Heart right ventricle (tissue), 16 donors: ENCODE measurements at regions not wholly inside any gene's neighbourhood (a gene's known extent, or its start where the extent isn't known, plus 50 kb on each side); places are given as distances from the start of the nearest gene placed in this dataset.

Experiments
- ATAC-seq, 8 donors: fragments of 200-7000 bp; cut with Tn5 transposase; one replicate each; pipeline ENCODE4 v1.9.1; 2020; ENCODE audit warnings: mild to moderate bottlenecking in 8 of 8, moderate library complexity in 8 of 8, moderate number of reproducible peaks in 1 of 8
- DNase-seq, 2 donors: peaks; one replicate each; pipeline ENCODE4 v3.0.0-alpha.2; 2020
- H3K27ac ChIP-seq, 10 donors: fragments of 200-600 bp; sonication (generic) in 2 of 10; one replicate each; pipeline versions ENCODE4 v1.5.0 to v1.8.0; 2020 to 2022; ENCODE audit warnings: mild to moderate bottlenecking in 3 of 10
- H3K27me3 ChIP-seq, 7 donors: fragments of 200-600 bp; one replicate each; pipeline ENCODE4 v1.8.0; 2021 to 2022; ENCODE audit warnings: mild to moderate bottlenecking in 2 of 7
- H3K36me3 ChIP-seq, 9 donors: fragments of 200-600 bp; sonication (generic) in 1 of 9; one replicate each; pipeline versions ENCODE4 v1.5.0 to v1.8.0; 2020 to 2022; ENCODE audit warnings: mild to moderate bottlenecking in 2 of 9
- H3K4me1 ChIP-seq, 9 donors: fragments of 200-600 bp; sonication (generic) in 1 of 9; one replicate each; pipeline versions ENCODE4 v1.5.0 to v1.8.0; 2020 to 2022; ENCODE audit warnings: mild to moderate bottlenecking in 4 of 9
- H3K4me3 ChIP-seq, 10 donors: fragments of 200-600 bp; sonication (generic) in 2 of 10; one replicate each; pipeline versions ENCODE4 v1.5.0 to v1.8.0; 2020 to 2022; ENCODE audit warnings: mild to moderate bottlenecking in 7 of 10, moderate library complexity in 2 of 10
- H3K9me3 ChIP-seq, 11 donors: fragments of 200-600 bp in 10 of 11; sonication (generic) in 2 of 11; one replicate each; pipeline versions ENCODE4 v1.5.0 to v1.8.0; 2013 to 2022; ENCODE audit warnings: mild to moderate bottlenecking in 2 of 11, control low read depth in 1 of 11, moderate library complexity in 1 of 11
- WGBS, 2 donors: extraction: QIAGEN DNeasy Blood & Tissue Kit; methylation state at CpG; one replicate each; pipeline ENCODE4 v1.1.7; 2013; ENCODE audit warnings: inconsistent platforms in 1 of 2; 5-methylcytosine and 5-hydroxymethylcytosine counted together
- intact Hi-C, 10 donors: fragments of 100-400 bp; cut with DNase I; formaldehyde crosslinking; loops; one replicate each; pipeline versions ENCODE4 v1.11.1 to v1.14.2; 2022
- TF ChIP-seq, protein P1 (sequence below), 9 donors: fragments of 200-600 bp; sonication (generic) in 2 of 9; IDR thresholded peaks; one replicate each; pipeline versions ENCODE4 v1.5.0 to v1.8.0; 2021 to 2022; ENCODE audit warnings: antibody characterized with exemption in 9 of 9, mild to moderate bottlenecking in 5 of 9, moderate library complexity in 1 of 9
- donor health status: Arrhythmogenic right ventricular cardiomyopathy.
- donor health status: ischemic (EF 13 %, LVEDD 7.1; RV severe dilation, severe dysfunction).
- donor health status: healthy with polysubstance abuse.
- donor health status: DM: no; HTN: yes; CAD: no.
- donor health status: DM: no; HTN: no; CAD: no.
- donor health status: ischemic (EF 25% LVEDD 6.9; RV normal size, moderate dysfunction).
- donor health status: ischemic (EF 25% LVEDD 5.7; RV mildly dilated, moderate dysfunction).
- donor health status: healthy.
- donor health status: DM: yes; HTN: yes; CAD: no.
- donor health status: Ischemic cardiomyopathy.
- donor health status: ischemic (EF 35%, LVEDD 5.7; RV mildly dilated, moderate dysfunction).
- donor health status: nonischemic (EF 11% LVEDD 7.7; RV severe dilation, severe dysfunction).
- donor health status: DM: yes; HTN: yes; CAD: no.
- donor health status: PGD.
- donor health status: ischemic (EF 29% LVEDD 5.4; RV normal size, mild dysfunction).
- donor health status: nonischemic (EF 23%, LVEDD 6.1; RV moderate dilation, normal function).

DNA sequence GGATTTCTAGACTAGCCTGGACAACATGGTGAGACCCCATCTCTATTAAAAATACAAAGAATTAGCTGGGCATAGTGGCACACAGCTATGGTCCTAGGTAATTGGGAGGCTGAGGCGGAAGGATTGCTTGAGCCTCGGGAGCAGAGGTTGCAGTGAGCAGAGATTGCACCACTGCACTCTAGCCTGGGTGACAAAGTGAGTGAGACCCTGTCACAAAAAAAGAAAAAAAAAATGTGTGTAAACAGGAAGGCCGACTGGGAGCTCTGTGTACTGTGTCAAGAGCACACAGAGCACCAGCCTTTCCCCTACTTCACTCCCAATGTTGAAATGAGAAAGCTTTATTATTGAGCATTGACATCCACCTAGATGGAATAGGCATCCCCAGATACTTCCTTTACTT, 681.7 kb upstream of the FSHR start:
- TF ChIP-seq, protein P1, sequence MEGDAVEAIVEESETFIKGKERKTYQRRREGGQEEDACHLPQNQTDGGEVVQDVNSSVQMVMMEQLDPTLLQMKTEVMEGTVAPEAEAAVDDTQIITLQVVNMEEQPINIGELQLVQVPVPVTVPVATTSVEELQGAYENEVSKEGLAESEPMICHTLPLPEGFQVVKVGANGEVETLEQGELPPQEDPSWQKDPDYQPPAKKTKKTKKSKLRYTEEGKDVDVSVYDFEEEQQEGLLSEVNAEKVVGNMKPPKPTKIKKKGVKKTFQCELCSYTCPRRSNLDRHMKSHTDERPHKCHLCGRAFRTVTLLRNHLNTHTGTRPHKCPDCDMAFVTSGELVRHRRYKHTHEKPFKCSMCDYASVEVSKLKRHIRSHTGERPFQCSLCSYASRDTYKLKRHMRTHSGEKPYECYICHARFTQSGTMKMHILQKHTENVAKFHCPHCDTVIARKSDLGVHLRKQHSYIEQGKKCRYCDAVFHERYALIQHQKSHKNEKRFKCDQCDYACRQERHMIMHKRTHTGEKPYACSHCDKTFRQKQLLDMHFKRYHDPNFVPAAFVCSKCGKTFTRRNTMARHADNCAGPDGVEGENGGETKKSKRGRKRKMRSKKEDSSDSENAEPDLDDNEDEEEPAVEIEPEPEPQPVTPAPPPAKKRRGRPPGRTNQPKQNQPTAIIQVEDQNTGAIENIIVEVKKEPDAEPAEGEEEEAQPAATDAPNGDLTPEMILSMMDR (IDR thresholded peaks at IDR 0.05): no peak
- intact Hi-C loops: no loop called here
- Histone ChIP-seq H3K4me1 (peaks cover 0 to 12% (median 0%) of the 10 kb centered on the region in 9 donors), H3K36me3 (no peaks in the 10 kb centered on the region), H3K27ac (no peak overlapping the region), H3K4me3 (no peak overlapping the region), H3K9me3 (no peaks in the 10 kb centered on the region), H3K27me3 (no peaks in the 10 kb centered on the region)
- WGBS, 2 donors: 76 to 82% methylated on average over 3 of the region's 3 CpGs
- DNase-seq (no peak), ATAC-seq (no peak)

DNA sequence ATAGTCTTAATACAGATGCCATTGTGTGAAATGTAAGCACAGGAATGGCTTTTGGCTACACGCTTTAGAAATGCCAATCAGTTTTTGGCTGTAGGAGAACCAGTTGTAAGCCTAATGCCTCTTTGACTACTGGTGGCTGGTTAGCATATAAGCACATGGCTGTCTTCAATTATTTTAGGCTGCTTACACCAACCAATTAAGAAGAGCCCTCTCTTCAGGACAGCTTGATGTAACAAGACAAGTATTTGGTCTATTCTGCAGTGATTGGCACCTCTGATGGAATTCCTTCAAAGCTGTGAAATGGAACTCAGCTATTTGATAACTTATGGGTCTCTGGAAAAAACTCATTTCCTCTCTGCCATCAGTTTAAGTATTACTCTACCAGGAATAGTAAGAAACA, 680.1 kb upstream of the FSHR start:
- TF ChIP-seq, protein P1 (IDR thresholded peaks at IDR 0.05): no peak
- Histone ChIP-seq H3K4me1 (peaks cover 0 to 12% (median 0%) of the 10 kb centered on the region in 9 donors), H3K36me3 (no peaks in the 10 kb centered on the region), H3K27me3 (no peaks in the 10 kb centered on the region), H3K27ac (peak overlapping the region in 2 of 10 donors; percentile 13 to 42), H3K9me3 (no peaks in the 10 kb centered on the region), H3K4me3 (no peak overlapping the region)
- intact Hi-C loops: no loop called here
- DNase-seq (no peak), ATAC-seq (peak in 3 of 8 donors; percentile 27 to 62 (median 54))
- WGBS, 2 donors: 60 to 69% methylated on average over 1 of the region's 1 CpG

GRCh38 chr2:49832555-49832954, 678.2 kb upstream of the FSHR start:
- TF ChIP-seq, protein P1 (IDR thresholded peaks at IDR 0.05): no peak
- no peaks in the 10 kb centered on the region for H3K9me3 ChIP-seq
- ATAC-seq (peak; percentile 75 to 96 (median 92)), DNase-seq (peak in 1 of 2 donors; percentile 22)
- no peaks in the 10 kb centered on the region for H3K27me3 ChIP-seq
- peak overlapping the region in 5 of 10 donors; percentile 36 to 64 (median 47) for H3K27ac ChIP-seq
- 10 to 39% methylated on average over 3 of the region's 3 CpGs for WGBS, 2 donors
- no peak overlapping the region for H3K4me3 ChIP-seq
- peaks cover 0 to 8% (median 0%) of the 10 kb centered on the region in 9 donors for H3K4me1 ChIP-seq
- intact Hi-C loops: loop anchor here in 2 of 10 donors (1.0 to 2.0 kb wide), 2 partner anchors 19 to 20 kb away; no protein-coding TSS in a partner anchor
- no peaks in the 10 kb centered on the region for H3K36me3 ChIP-seq

DNA sequence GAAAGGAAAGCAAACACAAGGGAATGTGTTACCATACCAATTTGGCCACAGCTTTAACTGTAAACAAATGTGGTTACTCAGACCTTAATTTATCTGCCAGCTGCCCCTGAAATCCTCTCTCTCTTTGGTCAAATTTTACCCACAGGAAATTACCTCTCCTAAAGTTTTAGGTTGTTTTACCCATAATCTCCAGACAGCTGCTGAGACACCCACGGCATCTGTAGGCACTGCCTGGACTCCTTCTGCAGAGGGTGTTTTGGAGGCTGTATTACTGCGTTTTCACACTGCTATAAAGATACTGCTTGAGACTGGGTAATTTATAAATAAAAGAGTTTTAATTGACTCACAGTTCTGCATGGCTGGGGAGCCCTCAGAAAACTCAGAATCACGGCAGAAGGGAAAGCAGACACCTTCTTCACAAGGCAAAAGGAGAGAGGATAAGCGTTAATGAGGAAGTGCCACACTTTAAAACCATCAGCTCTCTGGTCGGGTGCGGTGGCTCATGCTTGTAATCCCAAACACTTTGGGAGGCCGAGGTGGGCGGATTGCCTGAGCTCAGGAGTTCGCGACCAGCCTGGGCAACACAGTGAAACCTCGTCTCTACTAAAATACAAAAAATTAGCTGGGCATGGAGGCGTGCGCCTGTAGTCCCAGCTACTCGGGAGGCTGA, 677.5 kb upstream of the FSHR start:
- H3K4me3 ChIP-seq: no peak overlapping the region
- intact Hi-C loops: loop anchor here in 2 of 10 donors (1.0 to 2.0 kb wide), 2 partner anchors 19 kb away; no protein-coding TSS in a partner anchor
- TF ChIP-seq, protein P1 (IDR thresholded peaks at IDR 0.05): no peak
- no peaks in the 10 kb centered on the region for H3K27me3 ChIP-seq
- DNase-seq (no peak), ATAC-seq (peak in 1 of 8 donors; percentile 19)
- H3K4me1 ChIP-seq: peaks cover 0 to under 1% (median 0%) of the 10 kb centered on the region in 9 donors
- no peaks in the 10 kb centered on the region for H3K36me3 ChIP-seq
- WGBS, 2 donors: 79 to 84% methylated on average over 14 of the region's 14 CpGs
- peak overlapping the region in 4 of 10 donors; percentile 36 to 64 (median 43) for H3K27ac ChIP-seq
- no peaks in the 10 kb centered on the region for H3K9me3 ChIP-seq
